ENCODE measurements at regions not wholly inside any gene's neighbourhood (a gene's known extent, or its start where the extent isn't known, plus 50 kb on each side); places are given as distances from the start of the nearest gene placed in this dataset.

DNA sequence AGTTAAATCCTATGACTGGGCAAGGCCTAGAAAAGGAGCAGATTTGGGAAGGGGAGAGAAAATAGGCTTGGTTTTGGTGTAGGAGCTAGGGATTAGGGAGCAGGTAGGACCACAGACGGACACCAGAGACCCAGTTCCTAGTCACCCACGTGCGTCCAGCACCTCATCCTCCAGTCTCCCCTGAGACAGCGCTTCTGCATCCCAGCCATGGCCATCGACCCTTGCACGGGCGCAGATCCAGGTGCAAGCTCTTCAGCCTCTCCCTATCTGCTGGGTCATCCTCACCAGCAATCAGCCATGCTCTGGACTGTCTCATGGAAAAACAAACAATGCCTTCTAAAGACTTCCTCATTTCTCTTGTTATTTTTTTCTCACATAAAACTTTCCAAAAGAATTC lies 246.8 kb upstream of the RAB6C start:
- no peak for DNase-seq

DNA sequence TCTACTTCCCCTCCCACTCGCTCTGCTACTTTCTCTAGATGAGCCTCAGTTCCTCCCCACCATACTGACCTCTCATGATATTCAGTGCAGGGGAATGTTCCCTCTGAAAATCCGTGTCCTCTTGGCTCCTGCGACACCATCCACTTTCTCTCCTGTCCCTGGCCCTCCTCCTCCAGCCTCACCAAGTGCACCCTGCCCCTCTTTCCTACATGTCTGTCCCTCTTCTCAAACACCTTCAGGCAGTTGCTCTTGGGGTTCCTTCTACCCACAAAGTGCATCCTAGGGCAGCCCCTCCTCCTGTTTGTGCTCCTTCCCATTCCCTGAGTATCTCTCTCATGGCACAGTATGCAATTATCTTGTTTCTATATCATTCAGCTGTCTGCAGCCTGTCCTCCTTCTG lies 246.4 kb upstream of the RAB6C start:
- DNase-seq: no peak

DNA sequence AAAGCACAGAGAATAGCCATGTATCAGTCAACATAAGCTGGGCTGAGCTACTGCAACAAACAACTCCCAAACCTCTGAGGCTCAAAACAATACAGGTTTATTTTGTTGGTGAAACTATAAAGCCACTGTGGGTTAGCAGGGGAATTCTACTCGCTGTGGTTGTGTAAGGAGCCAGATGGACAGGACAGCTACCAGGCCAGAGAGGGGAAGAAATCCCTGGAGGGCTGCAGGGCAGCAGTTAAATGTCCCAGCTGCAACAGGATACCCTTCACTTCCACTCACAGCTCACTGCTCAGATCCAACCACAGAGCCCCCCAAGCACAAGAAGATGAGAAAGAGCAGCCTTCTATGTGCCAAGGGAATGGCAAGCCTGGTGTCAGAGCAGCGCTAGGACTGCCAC lies 245.9 kb upstream of the RAB6C start:
- DNase-seq: no peak

- no peak for DNase-seq
Observed at GRCh38 chr2:129734343-129735034, 245.0 kb upstream of the RAB6C start.

GRCh38 chr2:129735576-129735975 lies 243.9 kb upstream of the RAB6C start:
- DNase-seq: no peak

DNA sequence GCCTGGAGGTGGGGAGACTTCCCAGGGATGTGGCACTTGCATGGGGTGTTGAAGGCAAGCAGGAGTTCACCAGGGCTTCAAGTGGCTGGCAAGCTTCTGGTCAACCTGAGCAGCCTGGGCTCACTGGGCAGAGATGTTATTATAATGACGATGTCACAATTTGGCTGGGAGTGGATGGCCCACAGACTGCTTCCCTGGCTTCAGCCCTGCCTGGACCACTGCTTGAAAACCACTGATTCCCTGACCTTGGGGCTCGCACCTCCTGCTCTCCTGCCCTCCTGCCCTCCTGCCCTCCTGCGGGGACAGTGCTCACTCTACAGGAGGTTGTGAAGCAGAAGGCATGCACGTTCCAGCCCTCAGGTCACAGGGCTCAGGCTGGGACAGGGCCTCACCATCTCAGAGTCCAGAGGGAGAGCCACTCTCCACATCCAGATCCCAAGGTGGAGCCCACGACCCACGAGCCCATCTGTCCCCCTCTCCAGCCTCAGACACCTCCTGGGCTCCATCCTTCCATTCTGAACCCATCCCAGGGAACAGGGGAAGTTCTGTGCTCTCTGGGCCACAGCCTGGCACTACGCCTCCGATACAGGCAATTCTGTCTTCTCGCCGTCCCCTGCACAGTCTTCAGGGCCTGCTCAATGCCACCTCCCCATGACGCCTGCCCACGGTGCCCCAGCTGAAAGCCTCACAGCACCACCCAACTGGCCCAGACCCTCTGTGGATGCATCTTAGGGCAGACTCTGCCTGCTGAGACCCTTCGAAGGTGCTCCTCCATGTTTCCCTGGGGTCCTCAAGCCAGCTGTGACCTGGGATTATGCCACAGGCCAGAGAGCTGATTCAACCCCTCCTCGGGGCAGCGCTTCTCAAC lies 241.6 kb upstream of the RAB6C start:
- DNase-seq: no peak

DNA sequence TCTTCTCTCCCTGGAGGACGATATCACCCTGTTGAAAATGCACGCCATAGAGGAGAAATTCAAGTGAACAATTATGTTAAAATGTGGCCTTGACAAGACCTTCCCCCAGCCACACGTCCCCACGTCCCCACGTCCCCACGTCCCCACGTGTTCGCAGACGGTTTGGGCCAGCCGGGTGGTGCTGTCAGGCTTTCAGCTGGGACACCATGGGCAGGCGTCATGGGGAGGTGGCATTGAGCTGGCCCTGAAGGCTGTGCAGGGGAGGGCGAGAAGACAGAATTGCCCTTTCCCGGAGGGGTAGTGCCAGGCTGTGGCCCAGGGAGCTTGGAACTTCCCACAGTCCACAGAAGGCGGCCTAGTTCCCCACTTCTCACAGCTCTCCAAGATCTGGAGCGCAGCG lies 240.7 kb upstream of the RAB6C start:
- no peak for DNase-seq

DNA sequence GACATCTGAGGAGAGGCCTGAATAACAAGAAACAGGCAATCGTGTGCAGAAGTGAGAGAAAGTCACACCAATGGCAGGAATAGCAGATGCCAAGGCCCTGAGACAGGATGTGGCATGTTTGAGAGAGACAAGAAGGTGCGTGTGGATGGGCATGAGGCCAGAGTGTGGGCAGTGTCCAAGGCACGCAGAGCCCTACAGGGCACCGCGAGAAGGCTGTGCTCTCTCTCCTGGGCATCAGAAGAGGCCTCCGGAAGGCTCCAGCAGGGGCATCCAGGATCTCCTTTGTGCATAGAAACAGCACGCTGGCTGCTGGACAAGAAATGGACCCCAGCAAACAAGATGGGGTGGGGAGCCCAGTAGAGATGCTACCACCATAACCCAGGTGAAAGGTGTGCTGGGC lies 239.0 kb upstream of the RAB6C start:
- DNase-seq: no peak

DNA sequence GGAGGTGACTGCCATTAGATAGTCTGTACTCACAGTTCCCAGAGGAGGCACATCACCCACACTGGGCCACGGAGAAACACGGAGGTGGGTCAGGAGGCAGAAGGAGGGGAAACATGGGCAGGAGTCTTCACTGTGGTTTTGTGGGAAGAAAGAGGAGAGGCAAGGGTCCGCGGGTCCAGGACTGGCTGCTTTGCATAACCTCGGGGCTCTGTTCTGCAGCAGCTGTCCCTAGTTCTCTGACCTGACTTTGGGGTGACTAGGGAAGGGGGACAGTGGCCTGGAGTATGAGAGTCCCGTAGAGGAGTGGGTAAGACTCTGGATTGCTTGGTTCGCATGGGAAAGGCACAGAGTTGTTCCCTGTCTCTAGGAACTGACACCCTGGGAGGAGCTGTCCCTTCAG lies 238.3 kb upstream of the RAB6C start:
- DNase-seq: no peak

DNA sequence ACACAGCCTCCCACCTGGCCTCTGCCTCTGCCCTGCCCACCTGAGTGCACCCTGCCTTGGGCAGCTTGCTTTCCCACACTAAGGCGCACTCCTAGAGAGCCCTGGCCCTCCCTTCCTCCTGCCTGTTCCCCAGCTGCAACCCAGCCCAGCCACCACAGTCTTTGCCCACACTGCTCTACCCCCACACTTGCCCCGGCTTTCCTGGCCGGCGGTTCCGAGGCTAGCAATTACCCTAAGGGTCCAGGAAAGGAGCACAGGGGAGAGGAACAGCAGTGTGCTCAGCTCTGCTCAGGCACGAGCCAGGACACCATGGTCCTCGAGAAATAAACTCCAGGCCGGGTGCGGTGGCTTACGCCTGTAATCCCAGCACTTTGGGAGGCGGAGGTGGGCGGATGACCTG lies 237.8 kb upstream of the RAB6C start:
- DNase-seq: no peak

- DNase-seq: no peak
Observed at GRCh38 chr2:129742415-129743180, 236.9 kb upstream of the RAB6C start.

DNA sequence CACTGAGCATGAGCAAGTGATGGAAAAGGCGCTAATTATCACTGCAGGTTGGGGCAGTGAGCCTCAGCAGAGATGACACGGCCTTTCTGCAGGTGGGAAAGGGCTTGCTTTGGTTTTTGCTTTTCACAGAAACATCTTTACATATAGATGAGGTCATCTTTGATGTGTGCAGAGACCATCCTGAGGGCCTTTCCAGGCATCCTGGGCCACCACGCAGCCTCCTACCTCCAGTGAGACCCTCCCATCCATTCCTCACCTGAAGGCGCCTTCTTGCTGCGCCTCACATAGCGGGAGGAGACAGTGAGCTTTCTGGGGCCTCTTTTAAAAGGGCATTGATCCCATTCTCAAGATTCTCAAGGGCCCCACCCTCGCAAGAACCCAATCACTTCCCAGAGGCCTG lies 235.3 kb upstream of the RAB6C start:
- DNase-seq: no peak

- no peak for DNase-seq
Observed at GRCh38 chr2:129744649-129745048, 234.8 kb upstream of the RAB6C start.

DNA sequence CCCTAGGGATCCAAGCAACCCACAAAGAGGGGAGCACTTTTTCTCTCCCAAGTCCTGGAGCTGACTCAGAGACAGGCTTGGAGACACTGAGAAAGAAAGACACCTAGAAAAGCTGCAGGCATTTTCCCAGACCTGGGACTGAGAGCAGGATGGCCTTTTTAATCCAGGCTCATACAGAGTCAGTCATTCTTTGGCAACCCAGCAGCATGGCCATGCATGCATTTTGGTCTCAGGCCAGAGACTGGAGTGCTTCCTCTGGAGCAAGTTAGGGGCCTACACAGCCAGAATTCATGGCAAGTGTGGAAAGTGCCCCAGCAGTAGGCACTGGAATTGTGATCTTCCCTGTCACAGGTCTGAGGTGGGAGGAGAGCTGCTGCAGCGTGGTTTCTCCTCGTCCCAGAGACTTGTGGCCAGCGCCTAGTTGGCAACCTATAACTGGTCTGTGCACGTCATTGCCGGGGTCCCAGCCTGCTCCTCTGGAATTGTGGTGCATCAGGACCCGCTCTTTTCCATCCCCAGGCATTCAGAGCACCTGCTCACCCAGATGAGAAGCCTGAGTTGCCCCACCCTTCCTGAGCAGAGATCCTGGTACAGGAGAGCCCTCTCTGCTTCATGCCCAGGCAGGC lies 231.9 kb upstream of the RAB6C start:
- no peak for DNase-seq

- DNase-seq: no peak
Observed at GRCh38 chr2:129748250-129748649, 231.2 kb upstream of the RAB6C start.

DNA sequence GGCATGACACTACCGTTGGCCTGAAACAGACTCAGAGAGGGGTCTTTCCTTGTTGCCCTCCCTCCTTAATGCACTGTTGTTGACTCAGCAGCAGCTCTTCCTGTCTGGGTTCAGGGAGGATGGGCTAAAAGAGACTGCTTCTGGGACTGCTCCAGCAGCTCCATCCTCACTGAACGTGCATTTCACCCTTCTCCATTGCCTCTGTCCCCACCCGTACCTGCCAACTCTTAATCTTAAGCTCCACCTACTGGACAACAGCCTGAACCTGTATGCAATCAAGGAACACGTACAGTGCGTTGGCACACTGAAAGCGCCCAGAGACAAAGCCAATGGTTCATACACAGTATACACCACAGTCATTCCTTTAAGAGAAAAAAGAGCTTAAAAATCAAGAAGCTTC lies 230.8 kb upstream of the RAB6C start:
- no peak for DNase-seq

GRCh38 chr2:129751409-129751808 lies 228.1 kb upstream of the RAB6C start:
- DNase-seq: no peak

DNA sequence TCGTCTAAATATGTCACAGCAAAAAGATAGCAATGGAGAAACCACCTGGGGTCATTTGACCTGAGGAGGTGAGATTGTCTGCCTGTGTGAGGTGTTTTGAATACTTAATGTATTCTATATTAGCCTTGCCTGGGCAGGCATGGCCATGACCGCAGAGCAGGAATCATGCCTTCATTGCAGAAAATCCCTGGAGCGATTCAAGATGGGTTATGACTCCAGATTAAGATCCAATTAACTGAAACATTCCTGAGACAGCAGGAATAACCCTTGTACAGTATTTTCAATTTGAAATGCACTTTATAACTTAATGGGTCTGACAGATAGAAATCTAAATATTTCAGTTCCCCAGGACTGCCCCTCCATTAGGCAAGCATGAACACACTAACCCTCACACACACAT lies 227.3 kb upstream of the RAB6C start:
- DNase-seq: no peak

DNA sequence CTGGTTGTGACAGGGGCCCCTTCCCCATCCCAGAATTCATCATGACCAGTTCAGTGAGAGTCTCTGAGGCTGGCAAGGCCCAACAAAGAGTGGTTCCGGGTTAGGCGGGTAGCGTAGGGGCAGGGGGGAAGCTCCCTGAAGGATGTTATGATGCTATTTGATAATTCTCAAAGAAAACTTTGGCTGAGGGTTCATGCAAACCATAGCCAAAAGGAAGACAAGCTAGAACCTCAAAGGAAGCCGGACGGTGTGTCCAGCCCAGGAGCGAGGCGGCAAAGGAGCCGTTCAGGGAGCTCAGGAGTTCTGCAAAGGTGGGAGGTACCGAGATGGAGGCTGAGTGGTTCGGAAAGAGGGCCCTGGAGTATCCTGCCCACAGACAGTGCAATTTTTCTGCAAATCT lies 226.8 kb upstream of the RAB6C start:
- DNase-seq: no peak

DNA sequence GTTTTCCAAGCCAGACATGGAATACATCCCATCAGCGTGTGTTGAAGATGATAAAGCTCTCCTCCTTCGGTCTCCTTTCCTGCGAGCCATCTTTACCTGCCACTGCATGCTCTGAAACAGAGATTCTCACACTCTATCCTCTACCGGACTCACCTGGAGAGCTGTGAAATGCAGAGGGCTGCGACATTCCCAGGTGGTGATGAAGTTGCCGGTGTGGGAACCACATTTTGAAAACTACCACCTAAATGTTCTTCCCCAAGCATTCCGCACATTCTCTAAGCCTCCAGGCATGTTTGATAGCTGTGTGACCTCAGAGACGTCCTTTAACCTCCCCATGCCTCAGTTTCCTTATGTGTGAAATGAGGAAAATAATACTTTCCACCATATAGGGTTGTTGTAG lies 226.2 kb upstream of the RAB6C start:
- no peak for DNase-seq

- DNase-seq: no peak
Observed at GRCh38 chr2:129754421-129754820, 225.0 kb upstream of the RAB6C start.

DNA sequence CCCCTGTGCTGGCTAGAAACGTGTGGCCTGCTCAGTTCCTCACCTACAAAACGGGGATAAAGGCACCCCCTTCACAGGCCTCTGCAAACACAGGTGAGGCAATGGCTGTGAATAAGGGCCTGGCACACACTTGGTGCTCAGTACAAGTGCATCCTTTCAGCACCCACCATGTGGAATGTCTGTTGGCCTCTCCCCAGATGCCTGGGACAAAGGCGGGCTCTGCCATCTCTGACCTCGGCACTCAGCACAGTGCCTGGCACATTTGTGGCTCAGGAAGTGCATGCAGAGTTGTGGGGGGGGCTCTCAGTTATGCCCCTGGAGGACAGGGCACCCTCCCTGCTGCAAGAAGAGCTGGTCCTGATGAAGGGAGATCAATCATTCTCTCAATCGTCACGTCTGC lies 224.6 kb upstream of the RAB6C start:
- no peak for DNase-seq

GRCh38 chr2:129755786-129756185 lies 223.7 kb upstream of the RAB6C start:
- DNase-seq: no peak
